GM13976 (cell line): ENCODE measurements at regions not wholly inside any gene's neighbourhood (a gene's known extent, or its start where the extent isn't known, plus 50 kb on each side); places are given as distances from the start of the nearest gene placed in this dataset.
A peak's percentile ranks its signal among the peaks of the same experiment; 100 is the strongest.

ENCODE experiments used
- DNase-seq: peaks from one replicate; pipeline ENCODE4 v3.0.0; 2012; ENCODE audit warnings: low spot score
- CTCF ChIP-seq: IDR thresholded peaks from 2 replicates; pipeline ENCODE4 v1.5.1; 2012; ENCODE audit warnings: borderline replicate concordance, mild to moderate bottlenecking; ENCODE audit not compliant: insufficient read depth; ENCODE audit errors: extremely low read depth, missing control alignments, control extremely low read depth
- in situ Hi-C: fragments of 300-500 bp; cut with MboI; formaldehyde crosslinking; loops from one replicate; pipeline ENCODE4 v1.12.0; 2022; ENCODE audit warnings: low sequenced_read_pairs, mixed read lengths, inconsistent platforms; ENCODE audit not compliant: unreplicated experiment

GRCh38 chr14:22474730-22475351 is 114.2 kb downstream of the DAD1 start:
- in situ Hi-C loops: loop anchor here (5.0 kb wide), 1 partner anchor 83 kb away; no protein-coding TSS in a partner anchor
- DNase-seq: no peak
- no peak for TF ChIP-seq CTCF

DNA sequence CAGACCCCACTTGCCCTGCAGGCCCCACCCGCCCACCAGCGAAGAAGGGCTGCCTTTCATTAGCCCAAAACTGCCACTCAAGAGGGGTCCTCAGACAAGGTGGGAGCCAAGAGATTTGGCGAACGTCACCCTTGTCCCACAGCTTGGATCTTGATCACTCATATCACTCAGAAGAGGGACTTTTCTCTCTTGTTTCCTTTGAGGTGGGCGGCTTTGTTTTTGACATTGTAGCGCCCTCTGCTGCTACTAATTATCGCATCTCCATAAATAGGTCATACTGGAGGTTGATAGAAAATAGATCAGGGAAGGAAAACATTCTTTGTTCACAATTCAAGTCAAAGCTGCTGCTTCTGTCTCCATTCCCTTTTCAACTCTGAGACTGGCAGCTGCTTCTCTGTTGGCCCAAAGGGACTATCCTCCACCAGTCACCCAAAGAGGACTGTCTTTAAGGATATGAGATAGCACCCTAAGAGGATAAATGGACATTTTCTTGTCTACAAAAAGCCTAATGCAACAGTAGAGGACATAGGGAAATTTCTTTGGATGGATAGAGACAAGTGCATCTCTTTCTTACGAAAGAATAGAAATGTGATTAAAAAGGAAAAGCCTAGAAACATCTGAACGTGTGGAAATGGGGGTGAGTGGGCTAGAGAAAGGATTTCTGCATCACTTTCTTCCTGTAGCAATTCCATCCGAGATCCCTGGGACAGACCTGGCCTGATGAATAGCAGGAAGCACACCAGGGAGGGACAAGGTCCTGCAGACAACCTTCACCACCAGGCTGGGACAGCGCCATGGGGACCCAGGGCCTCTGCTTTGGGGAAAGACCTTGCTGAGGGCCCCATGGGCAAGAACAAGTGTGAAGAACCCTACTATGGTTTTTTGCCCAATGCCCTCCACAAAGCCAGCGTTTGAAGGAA is 115.8 kb downstream of the DAD1 start:
- TF ChIP-seq CTCF: peak; percentile 61
- in situ Hi-C loops: loop anchor here (5.0 kb wide), 1 partner anchor 81 kb away; no protein-coding TSS in a partner anchor
- DNase-seq: peak; percentile 75

DNA sequence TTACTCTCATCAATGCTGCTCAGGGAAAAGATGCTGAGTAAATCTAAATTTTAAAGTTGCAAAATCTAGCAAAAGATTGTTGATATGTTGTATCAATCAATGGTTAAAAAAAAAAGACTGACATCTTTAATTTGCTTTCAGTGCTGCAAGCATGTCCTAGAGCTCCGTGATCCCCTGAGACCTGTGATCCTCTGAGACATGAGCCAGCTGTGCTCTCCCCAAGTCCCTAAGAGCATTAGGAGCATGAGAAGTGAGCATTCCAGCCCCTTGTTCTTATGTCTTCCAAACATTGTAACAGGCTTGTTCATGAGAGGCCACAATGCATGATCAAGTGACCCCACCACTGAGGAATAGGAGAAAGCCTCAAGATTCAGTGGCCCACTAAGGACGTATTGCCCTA is 116.6 kb downstream of the DAD1 start:
- no peak for TF ChIP-seq CTCF
- in situ Hi-C loops: loop anchor here (5.0 kb wide), 1 partner anchor 80 kb away; no protein-coding TSS in a partner anchor

GRCh38 chr14:22471545-22472121 is 117.4 kb downstream of the DAD1 start:
- in situ Hi-C loops: loop anchor here (5.0 kb wide), 1 partner anchor 79 kb away; no protein-coding TSS in a partner anchor
- DNase-seq: no peak
- TF ChIP-seq CTCF: peak; percentile 26

More for the DNA sequence above, 116.6 kb downstream of the DAD1 start:
- no peak for DNase-seq

DNA sequence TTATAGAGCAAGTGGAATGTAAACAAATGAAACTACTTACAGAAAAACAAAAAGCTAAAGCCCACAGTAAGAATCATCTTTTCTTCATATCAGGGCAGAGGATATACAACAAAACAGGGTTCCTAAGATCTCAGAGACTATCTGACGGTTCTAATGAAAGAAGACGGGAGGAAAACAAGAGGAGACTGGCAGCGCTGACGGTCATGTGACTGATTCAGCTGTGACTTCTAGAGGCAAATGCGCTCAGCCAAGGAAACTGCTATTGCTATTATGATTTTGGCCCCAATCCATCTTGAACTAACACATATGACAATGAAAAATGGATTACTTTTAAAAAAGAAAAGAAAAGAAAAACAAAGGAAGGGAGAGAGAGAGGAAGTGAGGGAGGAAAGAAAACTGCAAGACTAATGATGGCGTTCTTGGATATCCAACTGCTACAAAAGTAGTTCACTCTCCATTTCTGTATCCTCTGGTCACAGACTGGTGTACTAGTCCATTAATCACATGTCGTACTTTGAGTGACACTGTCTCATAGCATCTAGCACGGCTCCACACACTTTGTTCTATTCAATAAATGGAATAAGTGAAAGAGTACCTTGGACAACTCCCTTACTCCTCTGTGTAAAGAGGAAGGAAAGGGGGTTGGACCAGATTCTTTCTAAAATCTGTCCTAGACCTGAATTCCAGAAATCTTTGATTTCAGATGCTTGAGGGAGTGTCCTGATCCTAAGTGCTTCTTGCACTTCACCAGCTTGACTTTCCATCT is 119.3 kb downstream of the DAD1 start:
- DNase-seq: no peak
- in situ Hi-C loops: loop anchor here (5.0 to 10.0 kb wide), 2 partner anchors 77 to 165 kb away; no protein-coding TSS in a partner anchor
- no peak for TF ChIP-seq CTCF

DNA sequence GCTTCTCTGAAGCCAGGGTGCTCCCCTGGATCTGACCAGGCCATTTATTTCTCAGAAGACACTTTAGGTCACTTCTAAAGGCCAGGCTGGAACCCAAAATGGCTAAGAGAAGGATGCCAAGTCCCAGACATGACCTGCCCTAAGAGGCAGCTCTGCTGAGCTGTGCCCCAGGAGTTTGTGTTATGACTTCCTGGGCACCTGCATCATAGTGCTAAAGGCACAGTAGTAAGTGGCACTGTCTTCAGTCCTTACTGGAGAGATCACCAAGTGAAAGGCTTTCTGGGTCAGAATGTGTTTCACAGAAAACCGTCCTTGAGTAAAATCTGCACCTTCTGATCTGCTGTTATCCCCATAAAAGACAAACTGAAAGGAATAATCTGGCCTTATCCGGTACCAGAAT is 120.2 kb downstream of the DAD1 start:
- no peak for DNase-seq
- in situ Hi-C loops: loop anchor here (10.0 kb wide), 1 partner anchor 164 kb away; no protein-coding TSS in a partner anchor
- no peak for TF ChIP-seq CTCF
